Thyroid gland (tissue), 4 donors: ENCODE measurements at regions not wholly inside any gene's neighbourhood (a gene's known extent, or its start where the extent isn't known, plus 50 kb on each side); places are given as distances from the start of the nearest gene placed in this dataset.

Experiments
- CTCF ChIP-seq, 6 experiments: fragments of 200-600 bp in 3 of 6; fragments of 450-650 bp in 3 of 6; sonication (generic) in 3 of 6; IDR thresholded peaks; one replicate each; pipeline ENCODE4 v1.5.1; 2016 to 2019; ENCODE audit warnings: antibody characterized with exemption in 6 of 6, mild to moderate bottlenecking in 2 of 6, inconsistent platforms in 1 of 6, moderate library complexity in 1 of 6
- POLR2A ChIP-seq, 2 donors: fragments of 450-650 bp; IDR thresholded peaks; one replicate each; pipeline ENCODE4 v1.6.1; 2017; ENCODE audit warnings: antibody characterized with exemption in 2 of 2, mild to moderate bottlenecking in 2 of 2, moderate library complexity in 1 of 2

- no peak for TF ChIP-seq CTCF (IDR thresholded peaks at IDR 0.05)
- TF ChIP-seq POLR2A (IDR thresholded peaks at IDR 0.05), result no peak
Measured at GRCh38 chr10:52477305-52477704, 163.2 kb downstream of the DKK1 start.
